Non-pigmented ciliary epithelial cell (primary cell): ENCODE measurements at regions not wholly inside any gene's neighbourhood (a gene's known extent, or its start where the extent isn't known, plus 50 kb on each side); places are given as distances from the start of the nearest gene placed in this dataset.

Source experiments
- DNase-seq: peaks from one replicate; pipeline ENCODE4 v3.0.0-alpha.2; 2010; ENCODE audit warnings: low read depth

DNA sequence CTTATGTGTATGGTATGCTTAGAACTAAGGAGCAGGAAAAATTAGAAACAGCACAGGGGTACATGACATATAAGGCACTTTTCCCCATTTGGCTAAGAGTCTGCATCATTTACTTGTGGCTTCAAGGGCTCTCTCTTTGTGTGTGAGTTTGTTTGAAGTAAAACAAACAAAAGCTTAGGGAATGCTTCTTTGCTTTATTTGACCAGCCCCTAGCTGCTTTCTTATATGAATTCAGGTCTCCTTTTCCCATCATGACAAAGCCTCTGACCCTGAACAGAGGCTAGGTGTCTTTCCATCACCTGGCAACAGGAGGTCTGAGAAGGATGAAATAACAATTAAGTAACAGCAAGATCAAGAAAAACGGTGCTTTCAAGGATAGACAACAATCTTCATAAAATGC is 643.8 kb upstream of the ADGRL2 start:
- DNase-seq, result no peak

DNA sequence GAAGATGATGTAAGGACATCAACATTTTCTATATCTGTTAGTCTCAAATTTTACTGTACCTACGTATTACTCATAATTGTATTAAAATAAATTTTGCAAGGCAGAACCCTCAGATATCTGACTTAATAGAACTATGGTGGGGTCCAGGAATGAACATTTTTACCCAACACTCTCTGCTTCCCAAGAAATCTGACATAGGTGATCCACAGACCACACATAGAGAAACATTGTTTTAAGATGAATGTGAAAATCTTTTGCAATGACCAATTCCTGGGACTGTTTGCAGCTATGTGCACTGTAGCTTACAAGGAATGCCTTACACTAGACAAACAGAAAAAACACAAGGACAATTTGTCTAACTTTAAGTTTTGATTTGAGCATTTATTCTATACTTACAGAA is 645.6 kb upstream of the ADGRL2 start:
- peak; percentile 73 for DNase-seq

DNA sequence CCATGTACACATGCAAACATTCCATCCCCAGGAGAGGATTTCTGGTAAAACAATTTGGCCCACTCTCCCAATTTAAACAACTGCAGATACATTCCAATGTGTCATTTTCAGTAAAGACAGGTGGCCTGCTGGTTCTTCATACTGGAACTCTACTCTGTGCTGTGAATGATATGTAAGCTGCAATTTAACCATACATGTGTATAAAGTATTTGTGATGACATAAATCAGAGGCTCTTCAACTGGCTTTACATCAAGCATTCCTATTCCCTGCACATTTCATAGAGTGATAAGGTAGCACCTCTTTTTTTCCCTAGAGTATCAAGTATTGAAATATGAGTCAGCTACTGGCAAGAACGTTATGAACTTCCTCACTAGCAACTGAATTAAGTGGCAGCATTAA is 649.5 kb upstream of the ADGRL2 start:
- no peak for DNase-seq

DNA sequence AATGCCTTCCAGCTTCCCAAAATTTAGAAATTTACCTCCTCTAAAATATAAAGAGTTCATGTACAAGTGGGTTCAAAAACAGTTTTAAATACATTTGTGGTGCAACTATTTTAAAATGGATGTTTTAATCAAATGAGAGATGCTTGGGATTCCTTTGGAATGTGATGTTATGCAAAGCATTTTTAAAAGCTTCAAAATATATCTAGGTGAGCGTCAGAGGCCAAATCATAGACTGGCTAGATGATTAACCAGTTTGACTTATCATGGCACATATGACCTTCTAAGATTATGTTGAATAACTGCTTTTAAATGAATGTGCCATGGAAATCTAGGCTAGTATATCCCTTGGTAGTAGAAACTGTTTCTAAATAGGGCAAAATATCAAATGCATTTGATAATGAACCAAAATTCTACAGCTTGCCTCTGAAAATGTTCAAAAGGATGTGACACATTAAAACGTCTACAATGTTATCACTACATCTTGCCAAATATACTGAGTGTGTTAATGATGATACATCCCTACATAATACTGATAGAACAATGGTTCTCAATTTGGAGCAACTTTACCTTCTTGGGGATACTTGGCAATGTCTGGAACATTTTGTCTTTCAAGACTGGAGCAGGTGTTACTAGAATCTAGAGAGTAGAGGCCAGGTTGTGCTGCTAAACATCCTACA is 650.9 kb upstream of the ADGRL2 start:
- DNase-seq, result no peak

DNA sequence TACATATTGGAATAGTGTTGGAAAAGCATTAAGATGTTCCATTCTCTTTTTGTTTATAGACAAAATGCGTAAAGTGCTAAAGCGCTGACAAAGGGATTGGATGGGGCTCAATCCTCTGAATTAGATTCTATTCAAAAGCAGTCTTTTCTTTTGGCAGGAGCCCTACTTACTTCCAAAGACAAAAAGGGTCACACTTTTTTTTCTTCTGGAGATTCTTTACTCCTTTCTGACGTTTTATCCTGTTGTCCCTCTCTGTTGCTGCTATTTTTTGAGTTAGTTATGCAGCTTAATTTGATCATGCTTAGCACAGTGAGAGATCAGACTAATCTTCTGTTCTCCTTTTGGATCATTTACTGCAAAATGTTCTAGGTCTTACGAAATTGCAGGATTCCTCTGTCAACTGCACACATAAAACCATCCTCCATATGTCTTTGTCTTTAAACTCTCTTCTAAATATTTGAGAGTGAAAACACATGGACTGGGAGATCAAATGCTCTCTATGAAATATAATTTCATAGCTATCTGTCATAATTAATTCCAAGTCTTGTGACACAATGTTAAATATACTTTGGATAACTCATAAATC is 656.4 kb upstream of the ADGRL2 start:
- DNase-seq, result no peak

DNA sequence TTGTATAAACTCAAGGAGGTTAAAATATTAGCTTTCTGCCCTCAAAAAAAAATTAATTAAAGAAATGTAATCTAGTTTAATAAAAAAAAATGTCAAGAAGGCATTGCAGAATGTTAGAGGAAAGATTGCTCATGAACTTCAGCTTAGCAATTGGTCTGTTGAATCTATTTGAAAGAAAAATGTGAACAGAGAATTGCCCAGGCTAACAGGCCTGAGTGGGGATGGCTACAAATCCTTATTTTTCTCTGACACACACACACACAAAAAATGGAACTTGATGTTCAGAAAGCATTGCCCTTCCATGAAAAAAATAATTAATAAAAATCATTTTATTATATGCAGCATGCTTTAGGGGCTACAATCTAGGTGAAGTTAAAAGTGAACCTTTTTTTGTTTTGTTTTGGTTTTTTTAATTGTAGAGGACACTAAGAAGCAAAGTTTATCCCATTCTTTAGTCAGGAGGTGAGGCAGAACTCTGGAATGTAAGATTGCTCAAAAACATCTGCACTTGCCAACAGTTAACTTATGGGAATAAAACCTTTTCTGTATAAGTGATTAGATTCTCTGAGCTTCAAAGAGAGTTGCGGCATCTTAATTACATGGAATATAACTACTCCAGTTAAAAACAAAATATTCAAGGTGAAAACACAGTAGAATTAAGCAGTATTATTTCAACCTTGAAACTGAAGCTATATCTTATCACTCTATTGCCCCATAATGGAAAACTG is 658.5 kb upstream of the ADGRL2 start:
- DNase-seq, result peak; percentile 49

DNA sequence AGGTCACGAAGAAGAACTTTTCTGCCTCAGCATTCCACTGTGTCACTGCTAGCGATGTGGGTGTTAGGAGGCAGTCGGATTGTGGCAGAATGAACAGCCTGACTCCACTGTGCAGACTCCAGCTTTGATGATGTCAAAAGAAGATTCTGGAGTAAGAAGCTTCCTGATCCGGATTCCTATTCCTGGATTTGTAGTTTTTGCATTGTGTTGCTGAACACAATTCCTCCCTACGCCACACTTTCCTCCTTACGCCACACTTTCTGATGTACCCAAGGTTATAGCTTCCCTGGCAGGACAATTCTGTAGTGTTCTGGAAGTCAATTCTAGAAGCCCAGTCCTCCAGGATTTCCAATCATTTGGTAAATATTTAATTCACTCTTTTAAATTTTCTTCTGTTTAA is 665.2 kb upstream of the ADGRL2 start:
- DNase-seq, result no peak

DNA sequence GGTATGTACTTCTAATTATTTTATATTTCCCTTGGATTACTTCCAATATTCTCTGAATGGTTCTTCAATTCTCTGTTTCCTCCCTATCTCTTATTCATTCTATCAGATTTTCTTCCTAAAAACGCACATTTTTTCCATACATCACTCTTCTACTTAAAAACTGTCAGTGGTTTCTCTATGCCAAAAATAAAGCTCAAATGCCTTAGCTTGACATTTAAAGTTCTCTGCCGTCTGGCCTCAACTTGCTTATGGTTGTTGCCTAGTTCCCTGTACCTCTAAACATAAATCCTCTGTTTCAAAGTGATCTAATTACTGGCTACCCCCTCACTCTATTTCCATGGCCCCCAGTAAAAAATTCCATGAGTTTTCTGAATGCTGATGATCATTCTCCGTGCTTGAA is 671.0 kb upstream of the ADGRL2 start:
- no peak for DNase-seq

DNA sequence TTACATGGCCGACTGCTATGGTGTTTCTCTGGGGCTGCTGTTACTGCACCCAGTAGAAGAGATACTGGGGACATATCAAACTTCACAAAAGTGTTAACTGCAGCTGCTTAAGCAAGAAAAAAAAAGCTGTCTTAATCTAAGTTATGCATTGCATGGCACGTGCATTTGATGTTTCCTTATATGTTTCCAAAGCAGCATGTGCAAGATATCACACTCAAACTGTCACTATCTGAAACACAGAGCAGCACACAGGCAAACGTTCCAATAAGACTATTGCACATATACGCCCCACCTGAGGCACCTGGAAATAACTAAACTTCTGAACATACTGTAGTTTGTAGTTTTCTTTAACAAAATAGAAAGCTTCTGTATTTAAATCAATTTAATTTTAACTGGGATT is 671.4 kb upstream of the ADGRL2 start:
- no peak for DNase-seq

DNA sequence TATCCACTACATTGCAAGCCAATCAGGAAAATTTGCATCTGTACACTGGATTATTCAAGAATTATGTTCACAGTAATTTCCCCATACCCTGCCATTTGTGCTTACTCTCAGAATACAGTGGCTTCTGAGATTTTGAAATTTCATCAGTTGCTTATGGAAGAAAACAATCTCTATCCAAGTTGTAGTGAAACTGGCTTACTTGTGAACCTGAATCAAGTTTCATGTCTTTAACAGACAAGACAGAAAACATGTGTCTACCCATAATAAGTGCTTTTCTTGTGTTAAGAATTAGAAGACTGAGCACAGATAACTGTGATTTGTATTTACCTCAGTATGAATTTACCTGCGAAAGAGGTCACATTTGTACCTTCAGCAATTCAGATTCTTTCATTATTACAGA is 672.7 kb upstream of the ADGRL2 start:
- DNase-seq, result no peak

DNA sequence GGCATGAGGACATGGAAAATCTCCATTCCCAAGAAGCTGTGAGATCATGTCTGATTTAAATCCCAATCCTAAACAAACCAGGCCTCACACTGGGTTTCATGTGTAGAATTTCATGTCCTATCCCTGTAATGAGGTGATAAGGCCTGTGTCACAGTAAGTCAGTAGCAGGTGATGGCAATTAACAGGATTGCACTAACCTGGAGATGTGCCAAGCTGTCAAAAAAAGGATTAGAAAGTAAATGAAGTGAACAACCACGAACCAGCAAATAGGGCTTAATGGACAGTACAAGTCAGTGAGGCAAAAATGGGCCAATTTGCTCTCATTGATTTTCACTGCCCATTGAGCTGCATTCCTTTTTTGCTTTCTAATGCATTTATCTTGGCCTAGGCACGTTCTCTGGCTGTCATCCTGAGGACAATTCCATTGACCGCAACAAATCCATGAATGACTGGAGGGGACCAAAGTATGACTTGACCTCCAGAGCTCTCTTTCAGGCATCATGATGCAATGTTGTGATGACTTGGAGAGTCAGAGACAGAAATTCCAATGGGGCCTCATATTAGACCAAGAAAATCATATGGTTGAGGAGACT is 673.6 kb upstream of the ADGRL2 start:
- DNase-seq, result no peak

DNA sequence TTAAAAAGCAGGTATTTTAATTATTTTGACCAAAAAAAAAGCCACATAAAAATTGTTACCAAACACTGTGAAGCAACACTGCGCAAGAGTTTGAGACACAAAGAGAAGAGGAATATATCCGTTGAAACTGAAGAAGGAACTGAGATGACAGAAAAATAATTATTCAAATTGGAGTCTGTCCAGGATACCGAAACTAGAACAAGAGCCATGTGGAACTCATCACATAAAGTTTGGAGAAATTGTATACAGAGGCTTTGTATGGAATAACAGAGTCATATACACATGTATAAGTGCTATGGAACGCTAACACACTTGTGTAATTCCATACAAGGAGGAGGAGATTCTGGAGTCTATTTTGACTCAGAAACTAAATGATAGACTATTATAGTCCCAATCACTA is 675.1 kb upstream of the ADGRL2 start:
- DNase-seq, result no peak

DNA sequence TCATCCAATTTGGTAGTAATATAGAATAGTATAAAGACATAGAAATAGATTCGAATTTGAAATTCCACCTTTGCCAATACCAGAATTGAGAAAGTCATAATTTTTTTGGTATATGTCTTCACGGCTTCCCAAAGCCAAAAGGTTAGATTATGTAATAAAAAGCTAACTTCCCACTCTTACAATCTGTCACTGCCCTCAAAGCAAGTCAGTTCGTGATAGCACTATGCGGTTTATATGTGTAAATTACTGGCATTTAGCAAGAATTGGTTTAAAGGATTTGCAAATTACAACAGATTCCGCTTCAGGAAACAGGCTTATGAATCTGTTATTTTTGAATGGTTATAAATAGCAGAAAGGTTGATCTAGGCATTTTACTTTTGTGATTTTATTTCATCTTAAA is 679.4 kb upstream of the ADGRL2 start:
- DNase-seq, result no peak

DNA sequence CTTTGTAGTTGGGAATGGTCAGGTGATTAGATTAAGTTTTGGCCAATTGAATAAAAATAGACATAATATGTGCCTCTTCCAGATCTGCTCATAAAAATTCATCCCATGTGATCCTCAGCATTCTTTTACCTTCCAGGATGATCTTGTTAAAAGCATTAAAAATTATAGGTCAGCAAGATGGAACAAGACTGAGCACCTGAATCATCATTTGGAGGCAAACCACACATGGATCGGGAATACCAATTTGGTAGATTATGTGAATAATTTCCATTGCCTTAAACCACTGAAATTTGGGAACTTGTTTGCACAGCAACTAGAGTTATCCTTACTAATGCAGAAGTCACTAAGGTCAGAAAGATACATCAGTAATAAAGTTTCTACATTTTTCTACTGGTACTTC is 681.4 kb upstream of the ADGRL2 start:
- DNase-seq, result no peak

DNA sequence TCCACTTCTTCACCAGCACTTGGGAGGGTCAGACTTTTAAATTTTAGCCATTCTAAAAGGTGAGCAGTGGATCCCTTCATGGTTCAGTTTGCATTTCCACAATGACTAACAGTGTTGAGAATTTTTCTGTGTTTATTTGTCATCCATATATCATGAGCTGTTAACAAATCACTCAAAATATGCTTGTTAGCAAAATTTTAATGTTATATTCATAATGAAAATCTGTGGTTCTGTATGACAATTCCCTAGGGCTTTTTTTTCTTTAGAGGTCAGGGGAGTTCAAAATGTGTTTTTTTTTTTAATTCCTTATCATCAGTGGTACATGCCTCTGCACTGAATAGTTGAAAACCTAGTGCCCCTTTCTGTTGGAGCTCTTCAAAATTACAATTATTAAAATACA is 682.2 kb upstream of the ADGRL2 start:
- DNase-seq, result no peak

DNA sequence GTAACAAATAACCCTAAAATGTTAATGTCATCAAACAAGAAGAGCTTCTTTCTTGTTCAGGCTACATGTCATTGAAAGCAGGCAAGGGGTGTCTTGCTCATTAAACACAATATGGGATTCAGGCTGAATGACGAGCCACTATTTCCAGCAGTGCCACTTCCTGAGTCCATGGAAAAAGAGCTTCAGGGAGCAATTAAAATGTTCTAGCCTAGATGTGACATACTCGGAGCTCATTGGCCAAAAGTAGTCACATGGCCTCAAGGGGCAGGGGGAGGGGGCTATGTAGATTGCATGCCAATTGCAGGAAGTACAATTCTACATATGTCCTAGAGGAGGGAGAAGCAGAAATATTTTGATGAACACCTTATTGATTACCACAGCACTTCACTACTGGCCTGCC is 685.3 kb upstream of the ADGRL2 start:
- no peak for DNase-seq

DNA sequence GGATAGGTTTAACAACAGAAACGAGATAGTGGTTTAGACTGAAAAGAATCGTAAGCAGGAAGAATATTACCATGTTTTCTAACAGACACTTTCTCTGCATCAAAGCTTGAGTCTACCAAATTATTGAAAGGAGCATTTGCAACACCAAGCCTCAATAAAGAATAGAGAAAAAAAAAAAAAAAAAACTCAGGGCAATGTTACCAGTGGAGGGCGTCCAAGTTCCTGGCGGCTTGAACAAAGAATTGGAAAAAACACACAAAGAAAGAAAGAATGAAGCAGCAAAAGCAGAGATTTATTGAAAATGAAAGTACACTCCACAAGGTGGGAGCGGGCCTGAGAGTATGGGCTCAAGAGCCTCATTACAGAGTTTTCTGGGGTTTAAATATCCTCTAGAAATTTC is 686.5 kb upstream of the ADGRL2 start:
- DNase-seq, result no peak

DNA sequence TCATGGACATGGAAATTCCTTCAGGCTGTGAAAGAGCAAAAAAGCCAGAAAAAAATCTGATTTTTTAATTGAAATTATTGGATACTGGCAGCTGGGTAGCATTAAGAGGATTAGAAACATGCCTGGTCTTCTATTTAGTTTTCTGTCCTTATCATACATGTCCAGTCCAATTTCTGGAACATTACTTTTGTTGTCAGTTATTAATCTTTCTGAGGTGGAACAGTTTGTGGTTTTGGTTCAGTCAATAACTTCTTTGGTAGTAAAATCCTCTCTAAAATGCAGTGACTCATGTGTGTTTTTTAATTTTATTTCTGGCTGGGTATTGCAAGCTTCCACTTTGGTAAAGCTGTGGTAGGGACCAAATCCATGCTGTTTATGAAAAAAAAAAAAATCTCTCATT is 687.0 kb upstream of the ADGRL2 start:
- peak; percentile 23 for DNase-seq

DNA sequence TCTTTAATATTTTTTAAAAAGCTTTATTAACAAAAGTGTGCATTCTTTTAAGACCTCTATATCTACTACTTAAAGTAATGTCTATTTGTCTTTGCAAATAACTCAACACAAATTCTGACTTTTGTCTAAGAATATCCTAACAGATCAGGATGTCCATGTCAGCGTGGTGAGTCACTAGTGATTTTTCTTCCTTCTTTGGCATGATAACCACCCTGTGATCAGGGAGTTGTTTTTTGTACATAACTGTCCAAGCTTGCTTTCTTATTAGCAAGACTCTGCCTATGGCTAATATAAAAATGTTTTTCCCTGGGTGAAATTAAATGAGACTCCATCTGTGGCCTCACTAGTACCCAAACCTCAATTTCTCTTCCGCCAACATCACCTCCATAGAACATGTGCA is 688.9 kb upstream of the ADGRL2 start:
- peak; percentile 23 for DNase-seq

DNA sequence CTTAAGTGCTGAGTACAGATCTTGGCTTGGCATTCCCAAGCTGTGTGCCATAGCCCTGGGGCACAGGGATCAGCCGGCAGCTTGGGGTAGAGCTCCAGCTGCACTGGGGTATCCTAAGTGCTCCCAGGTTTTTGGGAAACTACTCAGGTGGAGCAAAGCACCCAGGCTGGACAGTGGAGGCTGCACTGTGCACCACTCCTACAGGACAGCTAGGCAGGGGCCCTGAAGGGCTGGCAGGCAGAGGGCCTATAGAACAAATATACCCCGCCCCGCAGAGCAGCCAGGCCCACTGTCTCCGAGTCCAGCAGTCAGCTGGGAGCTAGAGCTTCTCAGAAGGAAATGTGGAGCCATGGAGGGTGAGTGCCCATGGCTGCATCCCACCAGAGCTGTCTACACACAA is 691.7 kb upstream of the ADGRL2 start:
- no peak for DNase-seq

DNA sequence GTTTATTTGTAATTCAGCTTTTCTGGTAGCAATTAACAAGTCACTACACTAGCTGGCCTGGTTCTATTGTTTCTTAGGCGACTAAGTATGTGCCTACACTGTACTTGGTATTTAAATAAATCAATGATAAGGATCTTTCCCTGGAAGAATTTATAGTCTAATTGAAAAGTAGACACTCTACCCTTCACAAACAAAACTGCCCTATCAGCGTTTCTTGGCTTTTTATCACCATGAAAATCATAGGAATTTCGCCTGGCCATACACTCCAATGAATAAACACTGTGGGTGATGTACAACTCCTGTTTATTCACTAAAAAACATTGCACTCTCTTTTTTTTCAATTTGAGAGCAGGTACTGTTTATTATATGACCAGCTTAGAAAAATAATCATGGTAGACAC is 702.9 kb upstream of the ADGRL2 start:
- DNase-seq, result no peak

DNA sequence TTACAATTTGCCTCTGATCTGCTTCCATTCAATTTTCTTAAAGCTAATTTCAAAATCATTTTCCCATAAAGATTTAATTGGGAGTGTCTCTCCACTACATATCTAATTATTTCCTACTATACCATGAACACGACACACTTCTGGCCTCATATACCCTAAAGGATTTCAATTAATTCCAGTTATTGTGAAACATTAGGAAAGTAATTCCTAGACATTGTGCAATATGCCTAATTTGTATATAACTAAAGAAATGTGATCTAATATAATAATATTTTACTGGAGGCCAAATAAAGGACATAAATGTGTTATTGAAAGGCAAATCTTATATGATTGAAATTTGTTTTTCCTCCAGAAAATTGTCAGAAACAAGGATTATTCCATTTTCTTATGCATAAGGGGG is 727.2 kb upstream of the ADGRL2 start:
- DNase-seq, result no peak

DNA sequence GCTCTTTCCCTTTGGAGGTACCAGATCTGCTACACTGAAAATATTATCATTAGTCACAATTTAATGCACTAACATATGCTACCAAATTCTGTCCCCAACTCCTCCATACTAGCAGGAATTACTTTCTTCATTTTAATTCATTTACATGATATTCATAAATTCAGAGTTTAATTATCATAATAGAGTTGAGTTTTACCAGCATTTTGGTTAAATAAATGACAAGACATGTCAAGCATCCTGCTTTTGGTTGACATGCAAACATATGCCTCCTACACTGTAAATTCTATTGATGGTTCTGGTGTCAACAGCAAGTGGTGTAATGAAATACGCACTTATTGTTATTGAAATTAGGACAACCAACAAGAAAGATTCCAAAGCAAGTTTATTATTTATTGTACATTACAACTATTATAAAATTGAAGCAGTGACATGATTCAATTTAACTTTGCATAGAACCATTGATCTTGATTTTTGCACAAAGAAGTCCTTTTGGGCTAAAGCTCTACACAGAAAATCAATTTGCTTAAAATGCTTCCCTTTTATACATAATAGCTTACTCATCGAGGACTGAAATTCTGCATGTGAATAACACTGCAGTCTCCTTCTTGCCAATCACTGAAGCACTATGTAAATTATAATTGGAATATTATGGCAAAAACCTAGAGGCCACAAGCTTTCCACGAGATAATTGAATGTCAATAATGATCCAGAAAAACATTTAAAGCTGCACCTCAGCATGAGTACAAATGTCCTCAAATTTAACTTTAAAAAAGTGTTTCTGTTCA is 728.6 kb upstream of the ADGRL2 start:
- no peak for DNase-seq
